HEK293T (cell line): ENCODE measurements at regions not wholly inside any gene's neighbourhood (a gene's known extent, or its start where the extent isn't known, plus 50 kb on each side); places are given as distances from the start of the nearest gene placed in this dataset.

Experiments used
- ARNT ChIP-seq: fragments of 450-650 bp; IDR thresholded peaks from 2 replicates; pipeline ENCODE4 v1.6.1; 2017; ENCODE audit warnings: mild to moderate bottlenecking
- BHLHE40 ChIP-seq: fragments of 450-650 bp; IDR thresholded peaks from 2 replicates; pipeline ENCODE4 v1.6.1; 2016; ENCODE audit warnings: mild to moderate bottlenecking, moderate library complexity, borderline replicate concordance
- ELF4 ChIP-seq: fragments of 450-650 bp; IDR thresholded peaks from 2 replicates; pipeline ENCODE4 v1.6.1; 2017; ENCODE audit warnings: antibody characterized with exemption
- FOXM1 ChIP-seq: fragments of 450-650 bp; IDR thresholded peaks from 2 replicates; pipeline ENCODE4 v1.6.1; 2017; ENCODE audit warnings: mild to moderate bottlenecking, borderline replicate concordance
- HDGF ChIP-seq: fragments of 450-650 bp; IDR thresholded peaks from 2 replicates; pipeline ENCODE4 v1.6.1; 2017; ENCODE audit warnings: antibody characterized with exemption, borderline replicate concordance
- L3MBTL2 ChIP-seq: fragments of 450-650 bp; conservative IDR thresholded peaks from 2 replicates; pipeline ENCODE4 v1.6.1; 2016; ENCODE audit warnings: mild to moderate bottlenecking
- NFRKB ChIP-seq: fragments of 450-650 bp; IDR thresholded peaks from 2 replicates; pipeline ENCODE4 v1.6.1; 2016; ENCODE audit warnings: mild to moderate bottlenecking, moderate library complexity
- SP1 ChIP-seq: fragments of 450-650 bp; IDR thresholded peaks from 2 replicates; pipeline ENCODE4 v1.6.1; 2017
- SUZ12 ChIP-seq: fragments of 450-650 bp; IDR thresholded peaks from 2 replicates; pipeline ENCODE4 v1.6.1; 2016; ENCODE audit warnings: mild to moderate bottlenecking
- TF ChIP-seq, protein P1 (sequence below): fragments of 450-650 bp; IDR thresholded peaks from 2 replicates; pipeline ENCODE4 v1.6.1; 2016

DNA sequence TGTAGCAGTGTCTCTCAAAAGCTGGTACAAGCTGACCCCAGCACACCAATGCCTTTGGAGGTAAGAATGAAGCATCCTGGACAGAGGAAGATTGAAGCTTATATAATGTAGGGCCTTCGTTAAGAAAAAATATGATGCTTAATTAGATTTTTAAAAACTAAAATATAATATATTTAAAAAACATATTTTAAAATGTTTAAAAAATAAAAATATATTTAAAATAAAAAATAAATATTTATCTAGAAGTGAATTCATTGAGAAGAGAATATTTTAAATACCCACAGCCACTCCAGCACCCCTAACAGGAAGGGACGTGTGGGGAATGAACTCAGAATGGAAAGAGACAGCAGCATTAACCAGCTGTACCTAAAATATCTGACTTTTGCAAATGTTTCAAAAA lies 65.1 kb upstream of the DDX53 start:
- TF ChIP-seq, protein P1, sequence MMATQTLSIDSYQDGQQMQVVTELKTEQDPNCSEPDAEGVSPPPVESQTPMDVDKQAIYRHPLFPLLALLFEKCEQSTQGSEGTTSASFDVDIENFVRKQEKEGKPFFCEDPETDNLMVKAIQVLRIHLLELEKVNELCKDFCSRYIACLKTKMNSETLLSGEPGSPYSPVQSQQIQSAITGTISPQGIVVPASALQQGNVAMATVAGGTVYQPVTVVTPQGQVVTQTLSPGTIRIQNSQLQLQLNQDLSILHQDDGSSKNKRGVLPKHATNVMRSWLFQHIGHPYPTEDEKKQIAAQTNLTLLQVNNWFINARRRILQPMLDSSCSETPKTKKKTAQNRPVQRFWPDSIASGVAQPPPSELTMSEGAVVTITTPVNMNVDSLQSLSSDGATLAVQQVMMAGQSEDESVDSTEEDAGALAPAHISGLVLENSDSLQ, result no peak
- TF ChIP-seq SP1, result no peak
- TF ChIP-seq SUZ12, result no peak
- TF ChIP-seq FOXM1, result no peak
- TF ChIP-seq BHLHE40, result no peak
- no peak for TF ChIP-seq ARNT
- no peak for TF ChIP-seq NFRKB
- no peak for TF ChIP-seq HDGF
- TF ChIP-seq L3MBTL2, result no peak
- TF ChIP-seq ELF4, result no peak
